Pancreas (tissue), 10 donors: ENCODE measurements at regions not wholly inside any gene's neighbourhood (a gene's known extent, or its start where the extent isn't known, plus 50 kb on each side); places are given as distances from the start of the nearest gene placed in this dataset.

ENCODE experiments used
- ATAC-seq, 4 donors: fragments of 200-7000 bp; cut with Tn5 transposase; one replicate each; pipeline versions ENCODE4 v1.8.0 to v1.9.1; 2020; ENCODE audit warnings: mild to moderate bottlenecking in 4 of 4, moderate library complexity in 4 of 4
- DNase-seq, 6 donors: peaks; one replicate each; pipeline ENCODE4 v3.0.0-alpha.2; 2020
- FAIRE-seq: peaks from 2 replicates; lab custom pipeline; 2012; peaks lifted over from hg19 to GRCh38; lab: Jason Lieb, UNC
- H3K27ac ChIP-seq, 4 donors: fragments of 200-600 bp; sonication (generic); 1 replicate in 3 of 4; 2 replicates in 1 of 4; pipeline versions ENCODE4 v1.5.0 to v1.8.0; 2020
- H3K27me3 ChIP-seq, 4 donors: fragments of 200-600 bp; one replicate each; pipeline ENCODE4 v1.8.0; 2021
- H3K36me3 ChIP-seq, 3 donors: fragments of 200-600 bp; sonication (generic) in 1 of 3; one replicate each; pipeline versions ENCODE4 v1.5.0 to v1.8.0; 2020 to 2021
- H3K4me1 ChIP-seq, 3 donors: fragments of 200-600 bp; one replicate each; pipeline ENCODE4 v1.8.0; 2021
- H3K4me3 ChIP-seq, 4 donors: fragments of 200-600 bp; sonication (generic) in 2 of 4; one replicate each; pipeline versions ENCODE4 v1.5.0 to v1.8.0; 2020 to 2021
- H3K9me3 ChIP-seq, 4 donors: fragments of 200-600 bp; one replicate each; pipeline ENCODE4 v1.8.0; 2021
- CTCF ChIP-seq, 4 donors: fragments of 200-600 bp; sonication (generic) in 3 of 4; IDR thresholded peaks; one replicate each; pipeline versions ENCODE4 v1.5.0 to v1.8.0; 2021; ENCODE audit warnings: antibody characterized with exemption in 4 of 4
- WGBS, 2 donors: extraction: QIAGEN DNeasy Blood & Tissue Kit; methylation state at CpG; one replicate each; pipeline ENCODE4 v1.1.7; 2013; 5-methylcytosine and 5-hydroxymethylcytosine counted together
- intact Hi-C, 3 donors: fragments of 100-400 bp; cut with DNase I; formaldehyde crosslinking; loops; one replicate each; pipeline versions ENCODE4 v1.11.1 to v1.14.2; 2022
- donor health status: healthy with polysubstance abuse.
- donor health status: DM: no; HTN: no; CAD: no; lungs with moderate emphysema.
- donor health status: DM: no; HTN: no; CAD: no.
- donor health status: control.
- donor health status: control.
- donor health status: Bipolar disorder and iron deficiency.
- donor health status: DM: yes; HTN: yes; CAD: no.
- donor health status: DM: no; HTN: no; CAD: no.
- donor health status: DM: no; HTN: no; CAD: no.
- donor health status: DM: yes; HTN: yes; CAD: no.

- no peak for FAIRE-seq
- no peaks in the 10 kb centered on the region for H3K4me1 ChIP-seq
- H3K9me3 ChIP-seq = no peaks in the 10 kb centered on the region
- no peak for TF ChIP-seq CTCF (IDR thresholded peaks at IDR 0.05)
- no peak overlapping the region for H3K27ac ChIP-seq
- 25 to 31% methylated on average over 2 of the region's 2 CpGs for WGBS, 2 donors
- intact Hi-C loops = no loop called here
- no peaks in the 10 kb centered on the region for H3K36me3 ChIP-seq
- no peak for DNase-seq
- H3K27me3 ChIP-seq = no peaks in the 10 kb centered on the region
- H3K4me3 ChIP-seq = no peak overlapping the region
- no peak for ATAC-seq
Observed at GRCh38 chr11:30749268-30749667, 163.1 kb upstream of the MPPED2 start.

GRCh38 chr11:30741039-30741550, 154.9 kb upstream of the MPPED2 start:
- 75 to 77% methylated on average over 10 of the region's 10 CpGs for WGBS, 2 donors
- H3K27me3 ChIP-seq = no peaks in the 10 kb centered on the region
- TF ChIP-seq CTCF (IDR thresholded peaks at IDR 0.05) = no peak
- no peak overlapping the region for H3K4me3 ChIP-seq
- intact Hi-C loops = no loop called here
- H3K4me1 ChIP-seq = no peaks in the 10 kb centered on the region
- H3K36me3 ChIP-seq = no peaks in the 10 kb centered on the region
- H3K9me3 ChIP-seq = no peaks in the 10 kb centered on the region
- DNase-seq (no peak), ATAC-seq (no peak), FAIRE-seq (no peak)
- no peak overlapping the region for H3K27ac ChIP-seq

- Histone ChIP-seq H3K27ac (no peak overlapping the region), H3K36me3 (no peaks in the 10 kb centered on the region), H3K27me3 (no peaks in the 10 kb centered on the region), H3K4me1 (no peaks in the 10 kb centered on the region), H3K4me3 (no peak overlapping the region), H3K9me3 (no peaks in the 10 kb centered on the region)
- 45 to 67% methylated on average over 1 of the region's 1 CpG for WGBS, 2 donors
- intact Hi-C loops = no loop called here
- DNase-seq = no peak
- no peak for ATAC-seq
- no peak for TF ChIP-seq CTCF (IDR thresholded peaks at IDR 0.05)
- no peak for FAIRE-seq
Observed at GRCh38 chr11:30740091-30740490, 153.9 kb upstream of the MPPED2 start.

- FAIRE-seq (no peak), ATAC-seq (no peak)
Observed at GRCh38 chr11:30735946-30736345, 149.8 kb upstream of the MPPED2 start.

More at GRCh38 chr11:30735946-30736345, 149.8 kb upstream of the MPPED2 start:
- Histone ChIP-seq H3K27me3 (no peaks in the 10 kb centered on the region), H3K4me3 (no peak overlapping the region), H3K36me3 (no peaks in the 10 kb centered on the region), H3K4me1 (no peaks in the 10 kb centered on the region), H3K27ac (no peak overlapping the region), H3K9me3 (no peaks in the 10 kb centered on the region)
- DNase-seq = no peak
- intact Hi-C loops = no loop called here
- no peak for TF ChIP-seq CTCF (IDR thresholded peaks at IDR 0.05)
